Suppressor macrophage treated with lipopolysaccharide for 4 hours (primary cell): ENCODE measurements at regions not wholly inside any gene's neighbourhood (a gene's known extent, or its start where the extent isn't known, plus 50 kb on each side); places are given as distances from the start of the nearest gene placed in this dataset.
"Not testable (repeated sequence)": the region's sequence is repeated elsewhere in the genome, so short reads cannot be mapped to it uniquely, and the experiment has no call there.

Experiments used
- DNase-seq: peaks from one replicate; pipeline ENCODE4 v3.0.0-alpha.2; 2020

DNA sequence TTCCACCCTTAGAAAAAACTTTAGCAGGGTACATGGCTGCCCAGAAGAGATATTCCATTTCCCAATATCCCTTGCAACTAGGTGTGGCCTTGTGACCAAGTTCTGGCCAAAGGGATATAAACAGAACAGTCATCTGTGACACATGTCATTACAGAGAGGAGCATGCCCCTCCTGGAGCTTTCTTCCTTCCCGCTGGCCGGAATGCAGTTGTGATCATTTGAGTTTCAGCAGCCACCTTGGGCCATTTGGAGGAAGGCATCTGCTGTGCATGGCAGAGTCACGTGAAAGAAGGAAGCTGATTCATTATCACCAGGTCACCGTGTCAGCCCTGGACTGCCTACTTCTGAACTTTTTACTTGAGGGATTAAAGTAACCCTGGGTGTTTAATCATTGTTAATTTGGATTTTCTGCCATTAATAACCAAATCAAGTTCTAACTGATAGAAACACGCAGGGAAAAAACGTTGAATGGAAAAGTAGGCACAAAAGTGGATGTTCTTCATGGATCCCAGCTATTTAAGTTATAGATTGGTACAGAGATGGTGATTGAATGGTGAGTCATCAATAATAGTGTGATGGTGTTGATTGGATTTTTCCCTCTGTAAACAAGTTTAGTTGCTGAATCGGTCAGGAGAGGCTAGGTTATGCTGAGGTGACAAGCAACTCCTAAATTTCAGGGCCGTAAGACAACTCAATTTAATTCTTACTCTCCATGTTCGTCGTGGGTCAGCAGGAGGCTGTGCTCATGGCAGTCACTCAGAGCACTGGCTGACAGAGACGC lies 80.7 kb upstream of the CCDC167 start:
- DNase-seq, result peak; percentile 65

DNA sequence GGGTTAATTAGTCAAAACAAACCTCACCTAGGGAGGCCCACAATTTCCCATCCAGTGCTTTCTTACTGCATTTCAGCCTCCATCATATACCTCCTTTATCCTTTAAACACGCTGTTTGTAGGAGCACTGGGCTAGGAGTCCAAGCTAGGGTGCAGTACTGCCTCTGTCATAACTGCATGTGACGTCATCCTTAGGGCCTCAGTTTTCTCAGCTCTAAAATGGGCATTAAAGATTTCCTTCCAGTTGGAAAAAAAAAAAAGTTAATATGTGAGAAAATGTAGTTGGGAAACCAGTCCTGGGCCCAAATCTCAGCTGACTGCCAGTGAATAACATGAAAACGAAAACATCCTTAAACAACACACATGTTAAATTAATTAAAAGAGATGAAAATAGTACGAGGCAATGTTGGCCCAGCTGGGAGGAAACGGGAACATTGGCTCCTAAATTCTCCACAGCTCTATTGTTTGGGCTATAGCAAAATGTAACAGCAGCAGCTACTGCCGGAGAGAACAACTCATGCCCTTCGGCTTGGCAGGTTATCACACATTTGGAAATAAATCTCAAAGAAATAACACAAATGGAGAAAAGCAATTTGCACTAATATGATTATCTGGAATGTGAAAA lies 79.9 kb upstream of the CCDC167 start:
- no peak for DNase-seq

DNA sequence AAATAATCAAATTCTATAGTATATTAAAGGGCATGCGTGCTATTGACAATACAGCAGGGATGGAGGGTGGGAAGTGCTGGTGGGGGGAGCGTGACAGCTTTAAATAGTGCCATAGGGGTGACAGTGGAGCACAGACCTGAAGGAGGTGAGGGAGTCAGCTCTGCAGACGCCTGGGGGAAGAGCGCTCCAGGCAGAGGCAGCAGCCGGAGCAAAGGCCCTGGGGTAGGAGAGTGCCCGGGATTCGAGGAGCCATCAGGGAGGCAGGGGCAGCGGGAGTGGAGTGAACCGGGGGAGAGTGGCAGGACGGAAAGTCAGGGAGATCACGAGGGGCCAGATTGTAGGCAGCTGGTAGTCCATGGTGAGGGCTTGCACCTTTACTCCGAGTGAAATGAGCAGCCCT lies 78.4 kb upstream of the CCDC167 start:
- DNase-seq, result no peak

DNA sequence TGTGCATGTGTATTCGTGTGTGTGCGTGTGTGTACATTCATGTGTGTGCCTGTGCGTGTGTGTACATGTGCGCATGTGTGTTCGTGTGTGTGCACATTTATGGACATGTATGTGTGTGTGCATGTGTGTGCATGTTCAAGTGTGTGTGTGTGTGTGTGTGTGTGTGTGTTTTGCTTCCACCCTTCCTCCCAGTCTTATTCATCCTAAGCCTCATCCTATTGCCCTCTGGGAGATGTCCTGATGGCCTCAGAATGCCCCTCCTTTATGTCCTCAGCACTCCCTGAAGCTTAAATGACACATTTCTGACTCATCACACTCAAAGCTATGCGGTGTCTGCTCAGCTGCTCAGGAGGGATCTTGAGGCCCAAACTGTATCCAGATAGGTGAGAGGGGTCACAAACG lies 76.6 kb upstream of the CCDC167 start:
- DNase-seq, result peak; percentile 55

DNA sequence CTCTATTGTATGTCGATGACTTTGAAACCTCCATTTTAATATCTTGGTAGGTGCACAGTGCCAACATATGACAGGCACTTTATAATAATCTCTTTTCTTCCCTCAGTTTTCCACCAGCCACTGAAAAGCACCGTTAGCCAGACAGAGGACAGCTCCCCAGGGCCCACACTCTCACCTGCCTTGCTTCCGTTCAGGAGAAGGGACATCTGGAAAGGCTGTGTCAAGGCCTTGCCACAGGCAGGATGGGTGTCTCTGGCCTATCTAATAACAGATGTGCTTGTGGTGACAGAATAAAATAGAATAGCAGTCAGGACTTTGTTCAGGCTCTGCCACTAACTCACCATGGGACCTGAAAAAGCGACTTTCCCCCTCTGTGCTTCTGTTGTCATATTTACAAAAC lies 75.5 kb upstream of the CCDC167 start:
- DNase-seq, result no peak

DNA sequence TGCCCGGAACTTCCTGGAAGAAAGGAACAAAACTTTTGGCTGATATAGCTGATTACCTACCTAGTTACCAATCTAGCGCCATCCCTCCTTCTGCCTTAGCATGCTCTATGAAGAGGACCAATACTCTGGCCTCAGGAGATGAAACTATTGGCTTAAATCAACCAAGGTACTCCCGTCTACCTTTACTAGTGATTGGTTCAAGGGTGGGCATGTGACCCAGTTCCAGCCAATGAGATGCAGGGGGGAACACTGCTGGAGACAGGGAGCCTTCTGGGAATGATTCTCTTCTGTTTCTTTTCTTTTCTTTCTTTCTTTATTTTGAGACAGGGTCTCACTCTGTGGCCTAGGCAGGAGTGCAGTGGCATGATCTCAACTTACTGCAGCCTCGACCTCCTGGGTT lies 72.6 kb upstream of the CCDC167 start:
- DNase-seq, result no peak

DNA sequence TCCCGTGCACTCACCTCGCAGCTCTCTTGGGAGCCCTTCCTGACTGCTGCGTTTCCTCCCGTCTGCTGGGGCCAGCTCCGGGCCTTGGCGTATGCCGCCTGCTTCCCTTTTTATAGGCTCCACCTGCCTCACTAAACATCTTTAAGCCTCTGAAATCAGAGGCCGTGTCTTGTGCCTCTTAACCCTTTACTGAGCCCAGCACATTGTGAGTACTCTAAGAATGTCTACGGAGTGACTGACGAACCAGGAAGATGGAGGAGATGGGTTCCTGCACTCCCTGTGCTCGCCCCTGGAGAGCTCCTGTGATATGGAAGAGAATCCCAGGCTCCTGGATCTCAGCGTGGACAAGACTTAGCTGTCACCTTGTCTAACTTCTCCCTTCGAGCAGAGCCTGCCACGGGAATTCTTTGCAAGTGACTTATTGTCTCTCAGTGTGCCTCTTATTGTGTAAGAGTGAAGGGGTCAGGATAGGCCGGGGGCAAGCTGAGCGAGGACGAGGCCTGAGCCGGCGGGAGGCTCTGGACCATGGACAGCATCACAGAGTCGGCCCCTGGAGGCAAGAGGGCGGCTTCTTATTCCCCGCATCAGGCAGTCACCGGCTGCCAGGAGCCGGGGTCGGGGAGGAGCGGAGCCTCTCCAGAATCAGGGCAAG lies 70.9 kb upstream of the CCDC167 start:
- DNase-seq, result no peak

DNA sequence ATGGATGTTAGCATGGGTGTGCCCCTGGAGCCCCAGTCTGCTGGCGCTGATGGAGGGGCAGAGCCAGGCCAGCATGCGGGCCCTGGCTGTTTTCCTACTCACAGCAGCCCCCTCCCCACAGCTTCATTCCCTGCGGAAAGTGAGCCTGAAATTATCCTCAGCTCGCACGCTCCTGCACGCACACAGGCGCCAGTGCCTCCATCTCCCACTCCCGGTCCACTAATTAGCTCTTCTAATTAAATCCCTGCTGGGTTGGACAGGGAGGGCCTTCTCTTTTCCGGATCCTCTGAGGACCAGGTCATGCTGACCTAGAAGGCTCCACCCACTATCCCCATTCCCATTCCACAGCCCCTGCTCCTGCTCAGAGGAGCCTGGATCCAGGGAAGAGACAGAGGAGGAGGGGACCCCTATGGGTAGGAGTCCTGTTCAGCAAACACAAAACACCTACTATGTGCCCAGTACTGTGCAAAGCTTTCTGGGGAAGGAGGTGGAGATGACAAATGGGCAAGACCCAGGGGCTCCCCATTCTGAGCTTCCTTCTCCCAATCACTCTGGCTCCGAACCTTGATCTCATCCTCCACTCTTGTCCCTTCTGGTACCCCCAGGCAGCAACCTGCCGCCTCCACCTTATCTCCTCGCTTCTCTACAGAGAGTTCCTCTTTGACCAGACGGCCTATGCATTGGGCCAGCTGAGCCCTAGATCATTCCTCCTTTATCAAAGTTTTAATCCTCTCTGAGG lies 70.2 kb upstream of the CCDC167 start:
- no peak for DNase-seq

DNA sequence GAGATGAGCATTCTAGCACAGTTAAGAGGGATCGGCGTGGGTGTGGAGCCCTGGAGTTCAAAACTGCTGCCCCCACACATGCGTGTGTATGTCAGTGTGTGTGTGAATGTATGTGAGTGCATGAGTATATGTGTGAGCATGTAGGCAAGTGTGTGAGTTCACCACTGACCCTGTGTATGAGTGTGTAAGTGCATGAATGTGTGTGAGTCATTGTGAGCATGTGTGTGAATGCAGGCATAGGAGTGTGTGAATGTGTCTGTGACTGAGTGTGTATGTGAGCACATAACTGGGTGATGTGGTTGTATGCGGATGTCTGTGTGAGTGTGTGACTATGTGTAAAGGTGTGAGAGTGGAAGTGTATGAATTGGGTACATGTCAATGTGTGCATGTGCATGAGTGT lies 69.6 kb upstream of the CCDC167 start:
- no peak for DNase-seq

DNA sequence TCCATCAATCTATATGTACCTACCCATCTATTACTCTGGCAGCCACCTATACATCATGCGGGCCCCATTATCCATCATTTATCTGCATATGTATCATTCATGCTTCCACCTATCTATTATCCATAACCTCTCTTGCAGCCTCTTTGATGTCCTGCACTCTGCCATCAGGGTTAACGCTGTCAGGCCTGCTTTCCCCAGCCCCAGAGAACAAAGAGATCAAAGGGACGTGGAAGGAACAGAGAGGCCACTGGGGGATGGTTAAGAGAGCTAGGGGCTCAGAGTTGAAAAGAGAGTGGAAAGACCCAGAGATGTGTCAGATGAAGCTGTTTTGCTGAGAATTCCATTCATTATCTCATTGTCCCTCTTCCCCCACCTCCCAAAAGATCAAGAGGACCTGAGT lies 67.3 kb upstream of the CCDC167 start:
- DNase-seq, result no peak

DNA sequence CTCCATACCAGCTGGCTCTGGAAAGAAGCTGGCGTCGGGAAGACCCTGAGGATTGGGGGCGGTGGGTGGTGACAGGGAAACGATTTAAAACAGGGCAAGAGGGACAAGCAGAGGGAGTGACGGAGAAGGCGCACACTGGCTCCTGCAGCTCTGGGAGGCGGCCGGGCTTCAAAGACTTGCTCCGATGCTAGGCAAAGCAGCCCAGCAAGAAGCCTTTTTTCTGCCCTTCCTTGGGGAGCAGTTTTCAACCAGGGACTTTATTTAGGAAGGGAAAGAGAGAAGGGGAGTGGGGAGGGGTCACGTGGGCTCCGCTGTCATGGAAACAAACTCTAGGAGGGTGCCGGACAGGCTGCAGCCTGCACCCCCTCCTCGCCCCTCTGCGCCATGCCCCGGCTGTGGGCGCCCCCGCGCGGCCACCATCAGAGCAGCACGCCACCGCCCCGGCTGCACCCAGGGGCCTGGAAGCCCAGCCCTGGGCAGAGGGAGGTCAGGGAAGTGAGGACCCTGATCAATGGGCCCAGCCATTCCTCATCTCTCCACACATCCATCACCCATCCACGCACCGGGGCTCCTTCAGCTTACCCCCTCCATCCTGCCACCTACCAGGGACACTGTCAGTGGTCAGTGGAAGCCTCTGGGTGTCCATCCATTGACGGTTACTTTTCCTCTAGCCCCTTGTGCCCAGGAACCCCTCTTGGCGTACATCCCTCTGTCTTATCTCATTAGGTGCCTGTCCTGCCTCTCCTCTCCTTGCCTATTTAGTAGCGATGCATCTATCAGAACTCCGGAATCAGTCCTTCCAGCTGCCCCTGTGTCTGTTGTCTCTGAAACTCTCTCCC lies 66.6 kb upstream of the CCDC167 start:
- peak; percentile 50 for DNase-seq

DNA sequence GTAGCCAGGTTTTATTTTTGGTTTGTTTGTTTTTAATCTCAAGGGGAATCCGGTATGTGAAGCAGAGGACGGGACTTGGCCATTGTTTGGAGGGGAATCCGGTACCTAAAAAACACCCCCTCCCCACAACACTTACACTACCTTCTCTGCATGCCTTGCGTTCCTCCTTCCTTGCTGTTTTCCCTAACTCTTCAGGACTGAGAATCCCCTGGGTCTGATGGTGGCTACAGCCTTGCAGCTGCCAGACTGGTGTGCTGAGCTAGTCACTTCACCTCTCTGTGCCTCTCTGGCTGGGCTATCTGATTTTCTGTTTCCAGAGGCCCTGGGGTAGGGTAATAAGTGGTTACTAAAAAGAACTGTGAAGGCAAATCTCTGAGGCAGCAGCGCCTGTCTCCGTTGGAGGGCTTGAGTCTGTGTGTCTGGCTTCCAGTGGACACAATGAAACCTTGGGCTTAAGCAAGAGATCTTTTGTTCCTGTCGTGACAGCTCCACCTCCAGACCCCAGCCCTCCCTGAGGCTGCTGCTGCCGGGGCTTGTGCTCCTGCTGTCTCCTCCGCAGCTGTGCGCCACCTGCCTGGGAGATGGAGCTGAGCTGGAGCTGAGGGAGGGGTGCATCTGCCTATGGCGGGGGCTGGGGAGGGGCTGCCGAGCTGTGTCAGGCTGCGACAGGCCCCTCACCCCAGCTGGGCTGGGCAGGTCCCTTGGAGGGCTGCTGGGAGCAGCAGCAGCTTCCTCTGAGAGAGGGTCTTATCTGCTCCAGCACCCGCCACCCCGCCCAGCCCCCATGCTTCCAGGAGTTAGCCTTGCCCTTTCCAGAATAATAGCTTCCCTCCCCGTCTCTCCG lies 65.8 kb upstream of the CCDC167 start:
- DNase-seq, result no peak

DNA sequence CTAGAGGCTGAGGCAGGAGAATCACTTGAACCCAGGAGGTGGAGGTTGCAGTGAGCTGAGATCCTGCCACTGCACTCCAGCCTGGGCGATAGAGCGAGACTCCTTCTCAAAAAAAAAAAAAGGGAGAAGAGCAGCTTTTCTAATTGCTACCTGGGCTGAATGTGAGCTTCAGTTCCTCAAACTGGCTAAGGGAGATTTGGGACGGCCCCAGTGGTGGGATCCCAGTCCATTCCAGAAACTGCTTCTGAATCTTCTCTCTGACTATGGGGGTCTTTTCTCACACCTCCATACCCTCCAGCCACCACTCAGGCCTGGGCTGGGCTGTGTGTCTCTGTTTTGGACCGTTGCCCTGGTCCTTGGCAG lies 63.2 kb upstream of the CCDC167 start:
- not testable (repeated sequence) for DNase-seq

DNA sequence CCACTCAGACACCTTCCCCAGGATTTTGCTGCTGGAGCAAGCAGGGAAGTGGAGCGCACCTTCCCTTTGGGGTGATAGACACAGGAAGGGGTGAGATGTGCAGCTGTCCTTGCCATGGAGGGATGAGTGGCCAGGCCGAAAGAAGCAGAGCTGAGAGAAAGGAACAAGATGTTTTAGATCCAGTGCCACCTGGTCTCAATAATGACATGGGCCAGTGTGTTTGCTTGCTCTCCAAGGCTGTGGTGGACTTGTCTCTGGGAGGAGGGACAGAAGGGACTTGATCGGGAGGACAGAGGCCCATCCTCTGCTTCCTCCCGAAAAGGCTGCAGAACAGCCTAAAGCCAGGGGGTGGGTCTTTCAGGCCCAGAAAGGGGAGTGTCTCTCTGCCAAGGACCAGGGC lies 61.7 kb upstream of the CCDC167 start:
- DNase-seq, result no peak

DNA sequence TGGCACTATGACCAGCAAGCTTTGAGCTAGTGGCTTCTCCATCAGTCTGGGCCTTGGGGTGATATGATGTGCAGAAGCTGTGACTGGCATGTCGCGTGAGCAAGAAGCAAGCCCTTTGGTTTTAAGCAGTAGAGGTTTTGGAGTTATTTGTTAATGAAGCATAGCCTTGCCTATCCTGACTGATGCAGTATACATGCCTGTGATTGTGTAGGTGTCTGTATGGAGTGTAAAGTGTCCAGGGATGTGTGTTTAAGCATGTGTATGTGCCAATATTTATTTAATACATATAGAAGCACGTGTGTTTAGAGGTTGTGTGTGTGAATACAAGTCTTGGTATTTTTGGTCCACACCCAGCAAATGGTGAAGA lies 61.0 kb upstream of the CCDC167 start:
- DNase-seq, result no peak

DNA sequence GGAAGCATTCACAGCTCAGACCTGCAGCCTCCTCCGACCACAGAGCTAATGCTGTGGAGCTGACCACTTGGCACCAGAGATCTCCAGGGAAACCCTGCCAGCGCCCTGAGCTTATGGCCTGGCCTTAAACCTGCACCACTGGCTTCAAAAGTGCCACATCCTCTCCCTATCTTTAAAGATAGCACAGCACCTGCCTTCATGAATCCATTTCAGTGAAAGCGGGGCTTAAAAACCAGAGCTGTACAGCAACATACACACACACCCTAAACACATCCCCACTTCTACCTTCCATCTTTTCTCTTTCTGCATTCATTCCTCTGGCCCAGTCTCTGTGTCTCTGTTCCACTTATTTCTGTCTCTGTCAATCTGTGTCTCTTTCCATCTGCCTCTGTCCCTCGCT lies 59.8 kb upstream of the CCDC167 start:
- DNase-seq, result no peak

DNA sequence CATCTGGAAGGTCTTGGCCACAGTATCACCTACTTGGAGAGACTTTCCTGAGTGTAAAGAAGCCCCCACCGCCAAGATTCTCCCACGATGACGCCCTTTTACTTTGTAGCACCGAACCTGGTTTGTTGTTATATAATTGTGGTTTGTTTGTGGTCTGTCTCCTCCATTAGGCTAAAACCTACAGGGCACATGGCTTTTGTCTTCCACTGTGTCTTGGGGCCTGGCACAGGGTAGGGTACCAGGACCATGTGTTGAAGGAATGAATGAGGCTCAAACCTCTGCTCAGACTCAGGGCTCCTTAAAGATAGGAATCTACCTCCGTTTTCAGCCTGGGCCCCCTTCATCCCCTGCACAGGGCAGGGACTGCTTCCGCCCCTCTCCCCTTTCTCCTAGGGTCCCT lies 59.4 kb upstream of the CCDC167 start:
- DNase-seq, result no peak

DNA sequence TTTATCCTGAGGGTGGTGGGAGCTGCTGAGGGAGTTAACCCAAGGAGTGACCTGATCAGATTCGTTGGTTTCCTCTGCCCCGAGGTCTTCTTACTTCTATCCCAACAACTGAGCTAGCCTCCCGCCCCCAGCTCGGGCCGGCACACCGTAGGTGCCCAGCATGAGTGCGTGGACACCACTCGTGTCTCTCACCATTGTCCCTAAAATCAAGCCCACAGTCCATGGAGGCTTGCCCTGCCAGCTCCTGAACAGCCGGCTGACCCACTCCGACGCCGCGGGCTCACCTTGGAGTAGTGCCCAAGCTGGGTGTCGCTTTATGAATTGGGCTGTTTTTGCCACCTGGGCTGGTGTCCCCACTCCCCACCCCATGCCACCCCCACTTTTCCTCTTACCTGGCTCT lies 59.0 kb upstream of the CCDC167 start:
- DNase-seq, result no peak

DNA sequence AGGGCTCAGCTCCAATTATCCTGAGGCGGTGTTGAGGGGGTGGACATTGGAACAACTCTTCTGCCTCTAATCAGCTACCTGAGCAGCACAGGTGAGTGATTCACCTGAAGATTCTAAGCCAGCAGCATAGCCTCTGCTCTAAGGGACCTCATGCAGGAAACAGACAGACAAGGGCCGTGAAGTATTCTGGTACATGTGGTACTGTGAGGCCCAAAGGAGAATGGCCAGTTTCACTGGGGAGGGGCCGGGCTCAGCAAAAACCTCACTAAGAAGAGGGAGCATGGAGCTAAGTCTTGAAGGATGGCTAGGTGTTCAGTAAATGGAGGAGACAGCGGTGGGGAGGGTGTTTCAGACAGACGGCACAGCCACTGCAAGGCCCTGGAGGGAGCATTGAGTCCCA lies 58.5 kb upstream of the CCDC167 start:
- no peak for DNase-seq

DNA sequence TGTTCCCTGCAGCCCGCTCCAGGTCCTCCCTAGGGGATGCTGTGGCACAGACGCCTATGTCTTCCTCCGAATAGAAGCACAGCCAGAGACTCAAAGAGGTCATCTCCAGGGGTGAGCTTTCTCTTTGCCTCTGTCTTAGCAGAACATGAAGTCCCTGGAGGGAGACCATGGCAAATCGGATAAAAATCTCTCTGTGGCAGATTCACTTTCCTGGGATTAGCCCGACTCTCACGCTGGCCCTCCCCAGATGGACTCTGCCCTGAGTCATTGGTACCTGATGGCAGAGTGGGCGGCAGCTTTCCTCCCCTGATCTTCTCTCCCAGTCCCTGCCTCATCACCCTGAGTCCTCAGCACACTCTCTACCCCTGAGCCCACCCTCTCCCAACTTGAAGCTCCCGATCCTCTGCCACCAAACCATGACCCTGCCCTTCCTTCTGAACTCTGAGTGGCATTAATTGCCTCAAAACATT lies 58.0 kb upstream of the CCDC167 start:
- DNase-seq, result no peak

DNA sequence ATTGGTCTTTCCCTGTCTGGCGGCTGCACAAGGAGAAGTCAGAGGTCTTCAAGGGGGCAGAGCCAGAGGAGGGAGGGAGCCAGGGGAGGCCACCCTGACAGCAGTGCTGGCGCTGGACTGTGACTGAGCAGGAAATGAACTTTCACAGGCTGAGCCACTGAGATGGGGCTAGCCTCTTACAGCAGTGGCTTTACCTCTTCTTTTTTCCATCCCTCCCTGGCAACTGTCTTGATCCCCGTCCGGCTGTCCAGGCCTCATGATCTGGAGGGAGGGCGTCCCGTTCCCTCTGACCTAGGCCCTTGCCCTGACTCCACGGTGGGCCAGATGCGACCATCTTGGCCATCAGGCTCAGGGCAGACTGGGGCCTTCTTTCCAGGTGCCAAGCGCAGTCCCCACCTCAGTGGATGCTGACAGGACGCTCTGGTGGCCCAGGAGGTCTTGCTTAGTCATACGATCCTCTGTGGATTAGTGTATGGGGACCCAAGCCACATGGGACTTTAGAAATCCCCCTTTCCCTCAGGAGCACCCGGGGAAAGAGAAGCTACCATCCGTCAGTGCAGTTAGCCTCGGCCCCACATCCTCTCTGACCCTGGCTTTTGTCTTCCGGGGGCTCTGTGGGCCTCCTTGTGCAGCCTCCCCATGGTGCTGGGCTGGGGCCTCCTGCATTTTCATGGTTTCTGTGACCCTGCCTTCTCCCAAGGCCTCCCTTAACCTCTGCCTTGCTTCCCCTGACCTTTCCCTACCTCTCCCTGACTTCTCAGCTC lies 57.4 kb upstream of the CCDC167 start:
- DNase-seq, result no peak
